DMS 273 (cell line): ENCODE measurements at regions not wholly inside any gene's neighbourhood (a gene's known extent, or its start where the extent isn't known, plus 50 kb on each side); places are given as distances from the start of the nearest gene placed in this dataset.
A peak's percentile ranks its signal among the peaks of the same experiment; 100 is the strongest.

Experiments used
- DNase-seq: peaks from one replicate; lab custom pipeline; 2025; ENCODE audit not compliant: unreplicated experiment; lab: John Stamatoyannopoulos, UW

DNA sequence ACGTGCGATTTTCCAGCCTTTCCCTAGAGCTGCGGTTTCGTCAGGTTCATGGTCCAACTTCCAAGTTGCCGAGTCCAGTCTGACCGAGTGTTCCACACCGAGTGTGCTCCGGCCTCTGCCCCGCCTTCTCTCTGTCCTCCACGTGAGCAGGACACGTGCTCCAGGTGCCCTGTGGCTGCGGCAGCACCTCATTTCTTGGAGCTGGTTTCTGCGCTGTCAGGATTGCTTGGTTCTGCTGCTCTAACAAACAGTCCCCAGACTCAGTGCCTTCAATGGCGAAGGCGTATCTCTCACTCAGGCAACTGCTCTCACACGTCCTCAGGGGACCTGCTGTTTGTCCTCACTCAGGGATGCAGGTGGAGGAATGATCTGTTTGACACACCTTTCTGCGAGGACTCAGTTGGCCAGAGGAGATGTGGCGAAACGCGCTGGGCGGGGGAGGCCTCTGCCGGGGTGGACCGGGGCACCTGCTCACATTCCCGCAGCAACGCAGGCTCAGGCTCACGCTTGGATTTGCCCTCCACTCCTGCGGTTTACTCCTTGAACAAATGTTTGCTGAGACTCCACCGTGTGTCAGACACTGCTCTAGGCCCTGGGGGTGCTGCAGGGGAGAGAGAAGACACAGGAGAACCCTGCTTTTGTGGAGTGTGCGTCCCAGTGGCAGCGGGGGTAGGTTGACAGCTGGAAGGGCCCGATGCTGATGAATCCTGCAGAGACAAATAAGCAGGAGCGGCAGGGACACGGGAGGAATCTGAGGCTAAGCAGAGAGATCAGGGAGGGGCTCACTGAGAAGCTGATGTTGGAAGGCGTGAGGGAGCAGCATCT is 63.4 kb upstream of the FBRSL1 start:
- no peak for DNase-seq

DNA sequence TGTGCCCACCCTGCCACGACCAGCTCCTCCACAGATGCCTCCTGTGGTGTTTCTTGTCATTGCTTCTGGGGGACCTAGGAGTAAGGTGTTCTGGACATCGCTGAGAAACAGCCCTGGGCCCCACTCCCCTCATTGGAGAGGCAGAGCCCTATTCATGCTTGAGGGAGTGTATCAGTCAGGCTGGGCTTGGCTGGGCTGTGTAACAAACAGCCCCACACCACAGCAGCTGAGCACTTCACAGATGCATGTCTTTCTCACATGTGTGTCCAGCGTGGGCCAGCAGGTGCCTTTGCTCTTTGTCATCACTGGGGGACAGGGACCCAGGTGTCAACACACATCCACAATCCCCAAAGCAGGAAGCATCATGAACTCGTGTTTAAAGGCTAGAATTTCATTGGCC is 65.1 kb upstream of the FBRSL1 start:
- no peak for DNase-seq

DNA sequence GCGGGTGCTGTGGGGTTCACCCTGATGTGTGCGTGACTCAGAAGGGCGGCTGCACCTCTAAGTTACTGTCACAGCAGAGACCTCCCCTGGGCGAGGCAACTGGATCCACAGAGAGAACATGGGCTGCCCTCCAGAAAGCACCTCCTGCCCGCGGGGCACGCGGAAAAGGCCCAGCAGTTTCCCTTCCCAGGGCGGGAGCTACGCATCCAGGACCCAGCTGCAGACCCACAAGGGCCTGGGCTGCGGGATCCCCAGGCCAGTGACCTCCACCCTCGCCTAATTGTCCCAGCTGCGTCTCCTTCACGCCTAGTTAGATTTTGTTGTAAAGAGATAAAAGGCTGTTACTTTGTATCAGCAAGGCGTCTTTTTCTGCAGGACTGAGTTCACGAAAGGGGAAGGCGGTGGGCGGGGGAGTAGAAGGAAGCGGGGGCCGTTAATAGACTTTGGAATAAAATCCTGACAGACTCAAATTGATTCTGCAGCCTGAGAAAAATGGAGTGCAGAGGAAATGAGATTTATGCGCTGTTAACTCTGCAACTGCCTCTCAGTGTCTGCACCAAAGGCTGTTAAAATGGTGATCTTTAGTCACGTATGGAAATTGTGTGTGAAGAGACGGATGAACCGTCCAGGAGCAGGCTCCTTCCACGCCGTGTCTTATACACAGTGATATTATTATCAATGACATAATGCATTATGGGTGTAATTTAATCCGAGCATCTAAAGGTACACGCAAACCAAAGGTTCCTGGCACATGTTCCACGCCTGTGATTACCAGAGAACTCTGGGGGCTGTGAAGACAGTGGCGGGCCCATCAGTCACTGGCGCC is 65.9 kb upstream of the FBRSL1 start:
- DNase-seq: no peak

DNA sequence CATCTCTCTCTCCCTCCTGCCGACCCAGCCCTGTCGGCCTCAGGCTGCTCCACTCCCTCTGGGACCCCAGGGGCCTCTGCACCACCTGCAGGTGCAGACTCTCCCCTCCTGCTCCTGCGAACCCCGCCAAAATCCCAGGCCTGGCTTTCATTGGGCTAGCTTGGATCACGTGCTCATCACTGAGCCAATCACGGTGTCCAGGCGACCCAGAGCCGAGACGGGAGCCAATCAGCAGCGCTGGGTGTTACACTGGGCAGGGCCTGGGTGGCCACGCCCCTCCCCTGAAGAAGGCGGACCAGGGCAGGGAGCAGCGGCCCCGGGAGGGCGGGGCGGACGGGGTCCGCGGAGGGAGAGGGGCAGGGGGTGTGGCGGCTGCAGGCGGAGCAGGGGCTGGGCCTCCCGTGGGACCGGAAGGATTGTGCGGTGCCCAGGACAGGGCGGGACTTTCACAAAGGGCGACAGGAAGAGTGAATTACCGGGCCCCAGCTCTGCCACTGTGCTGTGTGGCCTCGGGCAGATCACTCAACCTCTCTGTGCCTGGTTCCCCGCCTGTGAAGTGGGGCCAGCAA is 66.6 kb upstream of the FBRSL1 start:
- peak; percentile 76 for DNase-seq

DNA sequence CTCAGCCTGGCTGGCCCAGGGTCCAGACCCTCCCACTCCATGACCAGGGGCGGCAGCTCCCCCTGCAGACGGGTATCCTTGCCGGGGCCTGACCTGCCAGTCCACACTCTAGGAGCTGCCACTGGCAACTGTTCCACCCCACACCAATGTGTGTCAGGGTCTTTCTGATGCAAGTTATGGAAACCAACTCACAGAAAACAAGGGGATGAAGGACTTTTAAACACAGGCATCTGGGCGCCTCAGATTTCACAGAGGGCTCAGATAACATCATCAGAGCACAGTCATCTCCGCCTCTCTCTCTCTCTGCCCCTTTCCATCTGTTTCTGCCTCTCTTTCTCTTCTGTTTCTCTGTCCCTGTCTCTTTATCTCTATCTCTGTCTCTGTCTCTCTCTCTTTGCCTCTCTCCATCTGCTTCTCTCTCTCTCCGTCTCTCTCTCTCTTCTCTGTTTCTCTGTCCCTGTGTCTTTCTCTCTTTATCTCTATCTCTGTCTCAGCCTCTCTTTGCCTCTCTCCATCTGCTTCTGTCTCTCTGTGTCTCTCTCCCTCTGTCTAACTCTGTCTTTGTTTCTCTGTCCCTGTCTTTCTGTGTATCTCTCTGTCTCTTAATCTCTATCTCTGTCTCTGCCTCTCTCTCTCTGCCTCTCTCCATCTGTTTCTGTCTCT is 67.4 kb upstream of the FBRSL1 start:
- DNase-seq: peak; percentile 64

DNA sequence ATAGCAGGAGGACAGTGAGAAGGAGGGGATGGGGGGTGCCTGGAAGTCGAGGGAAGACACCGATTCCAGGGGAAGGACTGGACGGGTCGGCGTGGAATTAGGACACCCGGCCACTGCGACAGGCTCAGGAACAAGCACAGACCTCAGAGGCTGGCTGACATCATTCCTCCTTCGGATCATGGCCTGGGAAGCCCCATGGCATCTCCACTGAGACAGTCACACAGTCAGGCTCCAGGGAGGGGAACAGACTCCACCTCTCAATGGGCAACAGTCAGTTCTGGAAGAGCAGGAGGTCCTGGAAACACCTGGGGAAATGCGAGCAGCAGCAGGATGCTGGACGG is 67.9 kb upstream of the FBRSL1 start:
- DNase-seq: peak; percentile 39

DNA sequence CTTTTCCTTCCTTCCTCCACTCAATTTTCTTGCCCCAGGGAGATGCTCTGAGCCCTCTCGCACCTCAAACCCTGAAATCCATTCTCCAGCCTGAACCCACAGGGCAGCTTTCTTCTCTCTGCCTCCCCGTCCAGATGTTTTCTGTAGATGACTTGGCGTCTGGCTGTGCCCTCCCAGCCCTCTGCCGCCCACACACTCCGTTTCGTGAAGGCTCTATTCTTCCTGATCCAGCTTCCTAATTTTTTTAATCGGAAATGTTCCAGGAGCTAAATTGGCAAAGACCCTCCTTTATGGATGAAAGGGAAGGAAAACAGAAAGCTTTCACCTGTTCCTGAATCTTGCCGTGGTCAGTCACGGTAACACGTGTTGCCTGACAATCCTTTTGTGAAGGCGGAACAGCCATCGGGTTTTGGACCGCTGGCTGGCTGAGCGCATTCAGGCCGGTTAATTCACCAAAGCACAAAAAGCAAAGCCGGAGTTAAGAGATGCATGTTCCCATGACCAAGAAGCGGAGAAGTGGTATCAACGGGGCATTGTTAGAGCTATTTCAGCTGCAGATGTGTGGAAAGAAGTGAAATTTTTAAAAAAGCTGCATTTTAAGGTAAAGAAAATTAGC is 70.2 kb upstream of the FBRSL1 start:
- DNase-seq: peak; percentile 48

DNA sequence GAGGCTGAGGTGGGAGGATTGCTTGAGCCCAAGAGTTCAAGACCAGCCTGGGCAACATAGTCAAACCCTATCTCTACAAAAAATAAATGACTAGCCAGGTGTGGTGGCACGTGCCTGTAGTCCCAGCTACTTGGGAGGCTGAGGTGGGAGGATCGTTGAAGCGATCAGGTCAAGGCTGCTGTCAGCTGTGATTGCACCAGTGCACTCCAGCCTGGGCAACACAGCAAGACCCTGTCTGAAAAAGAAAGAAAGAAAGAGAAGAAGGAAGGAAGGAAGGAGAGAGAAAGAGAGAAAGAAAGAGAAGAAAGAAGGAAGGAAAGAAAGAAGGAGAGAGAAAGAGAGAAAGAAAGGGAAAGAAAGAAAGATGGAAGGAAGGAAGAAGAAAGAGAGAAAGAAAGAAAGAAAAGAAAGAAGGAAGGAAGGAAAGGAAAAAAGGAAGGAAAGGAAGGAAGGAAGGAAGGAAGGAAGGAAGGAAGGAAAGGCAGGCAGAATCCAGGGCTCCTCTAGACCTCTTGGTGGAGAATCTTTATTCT is 71.5 kb upstream of the FBRSL1 start:
- no peak for DNase-seq

DNA sequence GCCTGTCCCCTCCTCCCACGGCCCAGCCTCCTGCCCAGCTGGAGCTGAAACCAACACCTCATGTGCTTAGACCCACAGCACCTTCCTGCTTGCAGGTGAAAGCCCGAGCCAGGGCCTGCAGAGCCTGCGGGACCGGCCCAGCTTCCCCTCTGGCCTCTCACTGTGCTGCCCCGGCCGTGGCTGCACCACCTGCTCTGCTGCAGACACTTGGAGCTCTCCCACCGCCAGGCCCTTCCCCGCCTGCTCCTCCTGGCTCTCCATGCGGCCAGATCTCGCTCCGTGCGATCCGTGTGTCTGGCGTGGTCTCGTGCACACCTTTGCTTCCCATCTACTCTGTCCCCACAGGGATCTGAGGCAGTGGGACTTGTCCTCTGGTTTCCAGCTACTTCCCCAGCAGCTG is 72.2 kb upstream of the FBRSL1 start:
- no peak for DNase-seq

DNA sequence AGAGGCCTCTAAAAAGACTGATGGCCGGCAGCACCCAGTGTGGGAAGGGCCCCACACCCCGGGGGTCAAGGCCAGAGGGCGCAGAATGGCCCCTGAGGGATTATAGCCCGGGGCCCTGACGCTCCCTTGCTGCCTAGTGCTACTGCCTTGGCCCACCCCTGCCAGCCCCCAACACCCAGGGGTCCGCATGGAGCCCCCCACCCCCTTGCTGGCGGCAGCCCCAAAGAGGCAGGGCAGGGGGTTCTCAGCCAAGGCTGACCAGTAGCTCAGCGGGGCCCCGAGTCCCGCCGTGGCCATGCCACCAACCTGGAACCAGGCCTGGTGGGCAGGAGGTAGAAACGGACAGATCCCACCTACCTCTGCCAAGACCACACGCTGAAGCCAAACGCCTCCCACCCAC is 73.1 kb upstream of the FBRSL1 start:
- DNase-seq: no peak

DNA sequence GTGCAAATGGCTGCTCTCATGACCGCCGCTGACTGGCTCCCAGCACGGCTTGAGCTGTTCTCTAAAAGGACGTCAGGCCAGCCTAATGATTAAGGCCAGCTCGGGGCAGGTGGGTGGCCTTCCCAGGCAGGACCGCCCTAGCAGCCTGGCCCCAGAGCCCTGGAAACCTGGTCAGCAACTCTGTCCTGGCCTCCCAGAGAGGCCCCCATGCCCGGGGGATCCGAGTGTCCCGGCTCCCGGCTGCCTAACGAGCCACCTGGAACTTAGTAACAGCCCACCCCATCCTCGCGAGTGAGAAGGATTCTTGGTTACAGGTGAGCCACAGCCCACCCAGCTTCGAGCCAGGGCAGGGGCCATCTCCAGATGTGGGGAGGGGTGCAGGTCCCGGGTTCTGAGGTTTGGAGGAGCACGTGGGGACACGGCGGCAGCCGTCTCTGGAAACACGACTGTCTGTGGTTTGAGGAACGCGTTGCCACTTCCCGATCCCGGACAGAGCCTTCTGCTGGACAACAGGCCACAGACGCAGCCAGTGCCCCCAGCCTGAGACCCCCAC is 73.8 kb upstream of the FBRSL1 start:
- no peak for DNase-seq

DNA sequence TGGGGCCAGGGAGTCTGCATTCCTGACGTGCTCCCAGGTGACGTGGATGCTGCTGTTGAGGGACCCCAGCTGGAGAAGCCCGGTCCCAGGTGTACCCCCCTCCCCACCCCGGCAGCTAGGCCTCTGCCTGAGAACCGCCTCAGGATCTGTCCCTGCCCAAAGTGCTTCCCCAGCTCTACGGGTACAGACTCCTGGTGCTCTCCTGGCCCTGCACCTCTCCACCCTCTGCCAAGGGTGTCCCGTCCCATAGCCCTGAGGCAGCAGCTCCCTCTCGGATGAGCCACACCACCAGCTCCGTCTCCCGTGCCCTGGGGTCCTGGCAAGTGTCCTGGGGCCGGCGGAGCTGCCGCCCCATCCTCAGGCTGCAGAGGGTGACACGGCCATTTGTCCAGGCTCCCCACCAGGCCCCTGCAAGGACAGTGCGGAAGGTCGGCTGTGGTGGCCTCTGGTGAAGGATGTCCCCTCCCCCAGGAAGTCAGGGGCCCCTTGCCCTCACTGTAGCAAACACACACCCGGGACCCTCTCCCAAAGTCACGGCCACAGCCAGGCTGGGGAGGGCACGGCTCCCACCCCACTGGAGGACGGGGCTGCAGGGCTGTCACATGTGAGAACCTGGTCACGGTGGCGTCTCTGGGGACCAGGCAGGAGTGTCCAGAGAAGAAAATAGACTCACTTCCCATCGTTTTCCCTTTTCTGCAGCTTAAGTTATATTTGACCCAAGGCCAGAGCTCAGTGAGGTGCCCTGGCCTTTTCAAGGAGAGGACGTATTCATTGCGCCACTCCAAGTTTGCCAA is 74.4 kb upstream of the FBRSL1 start:
- no peak for DNase-seq

DNA sequence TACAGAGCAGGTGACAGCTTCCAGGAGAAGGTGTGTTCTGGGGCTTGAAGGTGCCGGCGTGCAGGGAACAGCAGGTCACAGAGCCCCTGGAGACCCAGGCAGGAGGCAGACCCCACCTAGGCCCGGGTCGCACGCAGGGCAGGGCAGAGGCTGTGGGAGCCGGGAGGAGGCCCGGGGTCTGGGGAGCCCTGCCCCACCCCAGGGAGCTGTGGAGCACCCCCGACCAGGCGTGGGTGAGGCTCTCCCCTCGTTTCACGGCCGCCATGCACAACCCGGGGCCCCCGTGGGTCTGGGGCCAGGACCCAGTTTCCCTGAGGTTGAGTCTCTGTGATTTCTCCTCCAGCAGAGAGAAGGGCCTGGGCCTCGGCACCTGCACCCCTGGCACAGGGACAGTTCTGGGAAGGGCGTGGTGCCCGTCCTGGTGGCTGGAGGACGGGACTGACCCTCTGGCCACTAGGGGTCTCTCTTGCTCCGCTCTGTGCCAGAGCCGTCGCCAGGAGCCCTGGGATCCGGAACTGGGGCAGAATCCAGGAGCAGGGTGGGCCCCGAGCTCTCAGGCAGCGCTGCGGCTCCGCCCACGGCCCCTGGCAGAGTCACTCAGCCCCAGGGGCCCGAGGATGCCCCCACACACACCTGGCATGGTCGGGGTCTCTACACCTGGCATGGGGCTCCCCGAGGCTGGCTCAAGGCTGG is 75.2 kb upstream of the FBRSL1 start:
- DNase-seq: peak; percentile 91

DNA sequence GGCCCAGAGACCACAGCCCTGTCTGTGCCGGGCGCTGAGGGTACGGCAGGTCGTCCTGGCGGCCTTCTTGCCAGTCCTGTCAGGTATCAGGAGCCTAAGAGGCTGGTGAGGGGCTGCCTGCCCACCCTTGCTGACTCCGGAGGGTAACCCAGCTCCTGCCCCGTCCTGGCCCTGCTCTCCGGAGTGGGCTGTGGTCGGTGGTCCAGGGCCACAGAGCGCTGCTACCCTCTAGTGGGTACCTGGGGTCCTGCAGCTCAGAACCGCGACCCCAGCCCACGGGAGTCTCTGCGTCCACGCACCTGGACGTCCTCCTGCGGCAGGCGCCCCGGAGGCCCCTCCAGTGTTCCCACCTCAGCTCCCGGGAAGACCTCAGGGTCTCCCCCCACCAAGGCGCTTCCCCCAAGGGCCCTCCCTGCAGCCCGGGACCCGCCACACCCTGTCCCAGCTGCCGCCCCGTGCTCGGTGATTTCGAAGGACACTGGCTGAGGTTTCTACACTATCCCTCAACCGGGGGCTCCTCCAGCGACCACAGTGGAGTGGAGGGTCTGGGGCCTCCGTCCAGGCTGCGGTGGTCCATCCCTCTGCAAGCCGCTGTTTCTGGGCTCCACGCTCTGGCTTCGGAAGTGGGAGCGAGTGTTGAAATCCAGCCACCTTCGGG is 75.9 kb upstream of the FBRSL1 start:
- DNase-seq: peak; percentile 47

DNA sequence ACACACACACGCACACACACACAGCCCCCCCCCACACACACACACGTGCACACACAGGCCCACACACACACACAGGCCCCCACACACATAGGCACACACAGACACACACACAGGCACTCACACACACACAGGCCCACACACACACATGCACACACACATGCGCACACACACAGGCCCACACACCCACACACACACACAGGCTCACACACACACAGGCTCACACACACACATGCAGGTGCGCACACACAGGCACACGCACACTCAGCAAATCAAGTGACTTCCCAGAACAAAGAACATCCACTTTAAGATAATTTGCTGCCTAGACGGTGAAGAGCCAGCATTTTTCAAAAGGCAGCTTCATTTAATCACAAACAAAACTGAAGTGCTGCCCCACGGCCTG is 78.5 kb upstream of the FBRSL1 start:
- no peak for DNase-seq

DNA sequence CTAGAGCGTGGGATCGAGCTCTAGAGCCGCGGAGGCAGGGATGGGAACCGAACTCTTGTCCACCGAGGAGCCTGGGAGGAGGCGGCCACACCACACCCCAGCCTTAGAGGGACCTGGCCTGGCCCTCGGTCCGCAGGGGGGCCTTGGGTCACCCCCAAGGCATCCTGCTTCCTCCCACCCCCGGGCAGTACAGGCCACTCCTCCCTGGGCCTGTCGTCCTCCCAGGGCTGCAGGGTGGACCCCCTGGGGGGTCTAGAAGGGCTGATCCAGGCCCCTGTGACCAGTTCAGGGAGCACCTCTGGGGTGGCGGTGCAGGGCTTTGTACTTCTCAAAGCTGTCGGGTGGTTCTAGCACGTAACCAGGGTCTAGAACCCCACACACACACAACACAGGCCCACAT is 79.1 kb upstream of the FBRSL1 start:
- no peak for DNase-seq

DNA sequence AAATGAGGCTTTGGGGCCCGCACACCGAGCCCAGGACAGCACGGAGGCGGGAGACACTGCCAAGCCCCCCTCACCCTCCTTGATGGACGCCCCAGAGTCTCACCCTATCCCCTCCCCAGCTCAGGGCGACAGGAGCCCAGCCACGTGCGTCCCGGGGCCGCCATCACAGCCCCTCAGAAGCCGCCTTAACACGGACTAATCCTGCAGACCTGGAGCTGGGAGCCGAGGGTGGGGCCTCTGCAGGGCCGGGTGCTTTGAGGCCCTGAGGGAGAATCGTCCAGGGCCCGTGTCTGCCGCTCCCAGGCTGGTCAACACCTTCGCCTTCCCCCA is 79.7 kb upstream of the FBRSL1 start:
- no peak for DNase-seq

DNA sequence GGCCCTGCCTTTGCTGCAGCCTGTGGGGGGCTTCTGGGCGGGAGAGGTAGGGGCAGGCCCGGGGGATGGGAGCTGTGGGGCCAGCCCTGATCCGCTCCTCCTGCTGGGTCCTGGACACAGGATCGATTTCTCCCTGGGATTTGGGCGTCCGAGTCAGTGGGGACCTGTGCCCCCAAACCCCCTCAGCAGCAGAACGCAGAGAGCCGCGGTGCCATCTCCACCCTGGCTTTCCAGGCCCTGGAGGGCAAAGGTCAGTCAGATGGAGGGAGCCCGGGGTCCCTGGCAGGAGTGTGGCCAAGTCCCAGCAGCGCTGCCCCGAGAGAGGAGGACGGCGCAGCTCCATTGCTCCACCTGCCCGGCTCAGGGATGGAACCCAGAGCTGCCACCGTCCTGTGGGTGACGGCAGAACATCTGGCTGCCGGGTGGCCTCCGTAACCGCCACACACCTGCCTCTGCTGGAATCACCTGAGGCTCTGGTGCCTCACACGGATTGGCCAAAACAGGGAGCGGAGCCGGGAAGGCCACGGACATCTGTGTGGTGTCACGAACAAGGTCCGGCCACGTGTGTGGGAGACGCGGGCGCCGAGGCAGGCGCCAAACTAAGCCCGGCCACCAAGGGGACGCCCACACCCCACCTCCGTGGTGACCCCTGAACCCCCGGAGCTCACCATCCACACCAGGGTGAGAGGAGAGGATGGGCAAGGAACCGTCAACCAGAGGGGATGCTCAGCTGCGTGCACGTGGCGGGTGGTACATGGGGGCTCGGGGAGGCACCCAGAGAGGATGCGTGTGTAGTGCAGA is 80.3 kb upstream of the FBRSL1 start:
- DNase-seq: no peak
